GM12878 (cell line): ENCODE measurements at regions not wholly inside any gene's neighbourhood (a gene's known extent, or its start where the extent isn't known, plus 50 kb on each side); places are given as distances from the start of the nearest gene placed in this dataset.

Source experiments
- ATAC-seq: fragments of 200-7000 bp; cut with Tn5 transposase; 3 replicates; pipeline ENCODE4 v1.9.1; 2020; ENCODE audit warnings: mild to moderate bottlenecking, moderate library complexity
- BruUV-seq: library from RNA; stranded (reverse); fragments of 400-500 nt; replicated peaks from 2 replicates; lab custom pipeline; 2021; lab: Mats Ljungman, UMichigan
- CTCF ChIA-PET: fragments of 300-600 bp; sonication (Branson Sonifier 250); formaldehyde crosslinking; extraction: SDS; loops from one replicate; lab custom pipeline; 2021; ENCODE audit warnings: inconsistent platforms; lab: Yijun Ruan, JAX
- POLR2A ChIA-PET: fragments of 350-600 bp; formaldehyde crosslinking; extraction: SDS; loops from one replicate; lab custom pipeline; 2021; ENCODE audit warnings: inconsistent platforms; lab: Charles Lee
- RAD21 ChIA-PET: fragments of 300-600 bp; sonication (Branson Sonifier 250); formaldehyde crosslinking; loops from one replicate; lab custom pipeline; 2023; ENCODE audit warnings: antibody characterized with exemption; ENCODE audit not compliant: unreplicated experiment; lab: Charles Lee
- SMC1A ChIA-PET: fragments of 300-600 bp; sonication (Branson Sonifier 250); formaldehyde crosslinking; loops from one replicate; lab custom pipeline; 2023; ENCODE audit not compliant: unreplicated experiment, uncharacterized antibody; lab: Charles Lee
- DNase-seq: peaks from one replicate; pipeline ENCODE4 v3.0.0-alpha.2; 2011; ENCODE audit warnings: low read depth, low spot score
- FAIRE-seq: peaks from 3 replicates; lab custom pipeline; 2011; peaks lifted over from hg19 to GRCh38; lab: Jason Lieb, UNC
- H2AFZ ChIP-seq: 2 replicates; pipeline ENCODE4 v1.6.0; 2011; ENCODE audit warnings: low read depth, low read length, control low read depth; ENCODE audit not compliant: control insufficient read depth
- H3K27ac ChIP-seq: 2 replicates; pipeline ENCODE4 v1.5.1; 2011; ENCODE audit warnings: control low read depth; ENCODE audit not compliant: control insufficient read depth, insufficient read depth
- H3K27me3 ChIP-seq, 2 experiments: replicated peaks in 1 of 2; 2 replicates each; pipeline versions ENCODE4 v1.6.0 to v1.6.1; 2011; ENCODE audit warnings: low read length in 1 of 2; ENCODE audit not compliant: control insufficient read depth in 2 of 2, insufficient read depth in 2 of 2
- H3K36me3 ChIP-seq, 2 experiments: 2 replicates each; pipeline ENCODE4 v1.5.1; 2011; ENCODE audit warnings: low read length in 1 of 2; ENCODE audit not compliant: control insufficient read depth in 2 of 2, insufficient read depth in 2 of 2
- H3K4me1 ChIP-seq: 2 replicates; pipeline ENCODE4 v1.6.1; 2011; ENCODE audit warnings: mild to moderate bottlenecking, low read length, moderate library complexity, mixed read lengths; ENCODE audit not compliant: control insufficient read depth, insufficient read depth
- H3K4me2 ChIP-seq: 2 replicates; pipeline ENCODE4 v1.6.0; 2011; ENCODE audit warnings: control low read depth; ENCODE audit not compliant: control insufficient read depth, insufficient read depth
- H3K4me3 ChIP-seq: fragments of 200-600 bp; sonication (generic); 2 replicates; pipeline ENCODE4 v1.5.1; 2016
- H3K79me2 ChIP-seq: 2 replicates; pipeline ENCODE4 v1.6.0; 2011; ENCODE audit warnings: low read length; ENCODE audit not compliant: control insufficient read depth, insufficient read depth
- H3K9ac ChIP-seq: 2 replicates; pipeline ENCODE4 v1.8.0; 2011; ENCODE audit warnings: low read length, control low read depth, mixed read lengths; ENCODE audit not compliant: control insufficient read depth, insufficient read depth
- H3K9me3 ChIP-seq: replicated peaks from 3 replicates; pipeline ENCODE4 v1.5.1; 2011; ENCODE audit warnings: mild to moderate bottlenecking, low read length; ENCODE audit not compliant: control insufficient read depth, insufficient read depth
- H4K20me1 ChIP-seq: 2 replicates; pipeline ENCODE4 v1.6.0; 2011; ENCODE audit not compliant: control insufficient read depth, insufficient read depth
- BCLAF1 ChIP-seq: fragments of 450-650 bp; IDR thresholded peaks from 2 replicates; pipeline ENCODE4 v1.6.1; 2017; ENCODE audit warnings: antibody characterized with exemption, mild to moderate bottlenecking, moderate library complexity
- BRCA1 ChIP-seq: IDR thresholded peaks from 2 replicates; pipeline ENCODE4 v1.6.1; 2011; ENCODE audit warnings: low read depth, low read length, improper control_type of control experiment
- CBX5 ChIP-seq: sonication (generic); IDR thresholded peaks from 2 replicates; pipeline ENCODE4 v1.6.1; 2016; ENCODE audit warnings: low read depth, moderate library complexity, mild to moderate bottlenecking, inconsistent platforms
- CTCF ChIP-seq, 3 experiments: IDR thresholded peaks in 2 of 3; conservative IDR thresholded peaks in 1 of 3; 2 replicates each; pipeline ENCODE4 v1.5.1; 2011; ENCODE audit warnings: low read depth in 3 of 3, low read length in 3 of 3, mild to moderate bottlenecking in 3 of 3, control low read depth in 2 of 3, moderate library complexity in 2 of 3, inconsistent platforms in 1 of 3, mixed read lengths in 1 of 3; ENCODE audit not compliant: control insufficient read depth in 2 of 3, insufficient read depth in 1 of 3; ENCODE audit errors: extremely low read depth in 1 of 3
- DPF2 ChIP-seq: fragments of 450-650 bp; IDR thresholded peaks from 2 replicates; pipeline ENCODE4 v1.6.1; 2017; ENCODE audit warnings: mild to moderate bottlenecking
- GATAD2B ChIP-seq: fragments of 450-650 bp; conservative IDR thresholded peaks from 2 replicates; pipeline ENCODE4 v1.6.1; 2017; ENCODE audit warnings: low read depth, mild to moderate bottlenecking, moderate library complexity
- HDAC6 ChIP-seq: fragments of 200-600 bp; sonication (generic); IDR thresholded peaks from one replicate; pipeline ENCODE4 v1.8.0; 2017; ENCODE audit warnings: antibody characterized with exemption; ENCODE audit not compliant: unreplicated experiment
- HDGF ChIP-seq: fragments of 450-650 bp; IDR thresholded peaks from 2 replicates; pipeline ENCODE4 v1.6.1; 2016; ENCODE audit warnings: antibody characterized with exemption
- IKZF2 ChIP-seq, 2 experiments: fragments of 450-650 bp; IDR thresholded peaks; 2 replicates each; pipeline ENCODE4 v1.6.1; 2017; ENCODE audit warnings: mild to moderate bottlenecking in 2 of 2, moderate library complexity in 2 of 2
- IRF4 ChIP-seq: IDR thresholded peaks from 2 replicates; pipeline ENCODE4 v1.6.1; 2011; ENCODE audit warnings: low read depth, low read length
- JUND ChIP-seq: IDR thresholded peaks from 2 replicates; pipeline ENCODE4 v1.6.1; 2012; ENCODE audit warnings: low read depth, mild to moderate bottlenecking, low read length, improper control_type of control experiment, moderate library complexity
- POLR2A ChIP-seq: IDR thresholded peaks from 2 replicates; pipeline ENCODE4 v1.6.1; 2011; ENCODE audit warnings: low read depth, mild to moderate bottlenecking, low read length
- RCOR1 ChIP-seq: conservative IDR thresholded peaks from 2 replicates; pipeline ENCODE4 v1.6.1; 2012; ENCODE audit warnings: low read depth, low read length, improper control_type of control experiment
- SMC3 ChIP-seq: IDR thresholded peaks from 2 replicates; pipeline ENCODE4 v1.6.1; 2011; ENCODE audit warnings: low read length, improper control_type of control experiment, borderline replicate concordance
- SRF ChIP-seq, 2 experiments: IDR thresholded peaks; 2 replicates each; pipeline ENCODE4 v1.6.1; 2011; ENCODE audit warnings: low read depth in 2 of 2, low read length in 2 of 2, mild to moderate bottlenecking in 1 of 2, moderate library complexity in 1 of 2
- STAT1 ChIP-seq: fragments of 450-650 bp; conservative IDR thresholded peaks from 2 replicates; pipeline ENCODE4 v1.6.1; 2014; ENCODE audit warnings: antibody characterized with exemption, mild to moderate bottlenecking
- TARDBP ChIP-seq: IDR thresholded peaks from 2 replicates; pipeline ENCODE4 v1.6.1; 2016; ENCODE audit warnings: borderline replicate concordance
- YBX1 ChIP-seq: fragments of 450-650 bp; IDR thresholded peaks from 2 replicates; pipeline ENCODE4 v1.6.1; 2016; ENCODE audit warnings: antibody characterized with exemption
- WGBS: methylation state at CpG from one replicate; pipeline ENCODE4 v1.1.6; 2016; ENCODE audit warnings: low lambda C conversion rate; ENCODE audit not compliant: insufficient replicate concordance, insufficient coverage; ENCODE audit errors: missing lambda C conversion rate; 5-methylcytosine and 5-hydroxymethylcytosine counted together
- in situ Hi-C: fragments of 300-500 bp; cut with MboI; formaldehyde crosslinking; loops from 9 replicates; pipeline ENCODE4 v1.14.3; 2018; ENCODE audit warnings: mixed read lengths
- intact Hi-C: fragments of 100-400 bp; cut with micrococcal nuclease; formaldehyde crosslinking; loops from one replicate; pipeline ENCODE4 v1.14.2; 2022; ENCODE audit not compliant: unreplicated experiment

GRCh38 chr12:114955414-114956014 is 271.5 kb upstream of the TBX3 start:
- POLR2A ChIA-PET: no interaction called here
- BruUV-seq: no TSS peak
- WGBS: 0% methylated on average over 2 of the region's 2 CpGs
- intact Hi-C loops (no loop called here), in situ Hi-C loops (no loop called here)
- CTCF ChIA-PET: no interaction called here
- FAIRE-seq: no peak
- Histone ChIP-seq H3K36me3 (no peaks in the 10 kb centered on the region), H3K4me3 (no peak overlapping the region), H4K20me1 (no peaks in the 10 kb centered on the region), H3K4me1 (no peaks in the 10 kb centered on the region), H3K9ac (no peak overlapping the region), H3K27me3 (no peaks in the 10 kb centered on the region), H3K4me2 (no peak overlapping the region), H2AFZ (no peak overlapping the region), H3K9me3 (no peaks in the 10 kb centered on the region), H3K79me2 (no peaks in the 10 kb centered on the region), H3K27ac (no peak overlapping the region)
- no peak for DNase-seq
- RAD21 ChIA-PET: no interaction called here
- TF ChIP-seq JUND (no peak), YBX1 (no peak), HDAC6 (no peak), CBX5 (no peak), TARDBP (no peak), STAT1 (no peak), HDGF (no peak), CTCF (IDR thresholded peaks at IDR 0.05 in 2 of 3, conservative IDR thresholded peaks at IDR 0.05 in 1 of 3; ENCODE audit: control insufficient read depth in 2 of 3, extremely low read depth in 1 of 3, insufficient read depth in 1 of 3, low read depth in 3 of 3, low read length in 3 of 3) (no peak), RCOR1 (no peak), BRCA1 (no peak), SMC3 (no peak), DPF2 (no peak), SRF (IDR thresholded peaks at IDR 0.05; ENCODE audit: low read depth in 2 of 2, low read length in 2 of 2) (no peak), IRF4 (no peak), POLR2A (no peak), GATAD2B (no peak), IKZF2 (IDR thresholded peaks at IDR 0.05) (no peak), BCLAF1 (no peak)
- no peak for ATAC-seq
- SMC1A ChIA-PET: interaction anchor here (1.0 to 1.6 kb wide), 3 partner anchors 21 to 58 kb away, joined by 3 to 9 read pairs (median 4); no protein-coding TSS in a partner anchor
